A549 (cell line): ENCODE measurements at regions not wholly inside any gene's neighbourhood (a gene's known extent, or its start where the extent isn't known, plus 50 kb on each side); places are given as distances from the start of the nearest gene placed in this dataset.

Source experiments
- ATAC-seq, 2 experiments: fragments of 200-7000 bp in 1 of 2; fragments of >200 bp in 1 of 2; cut with Nextera tagmentation in 1 of 2; cut with Tn5 transposase in 1 of 2; 3 replicates each; pipeline versions ENCODE4 v1.8.0 to v1.9.1; 2018 to 2020; ENCODE audit warnings: mild to moderate bottlenecking in 1 of 2, moderate library complexity in 1 of 2
- CTCF ChIA-PET: fragments of 300-600 bp; sonication (Branson Sonifier 250); formaldehyde crosslinking; extraction: SDS; loops from one replicate; lab custom pipeline; 2021; ENCODE audit warnings: antibody characterized with exemption, inconsistent platforms; lab: Yijun Ruan, JAX
- POLR2A ChIA-PET: fragments of 350-600 bp; formaldehyde crosslinking; extraction: SDS; loops from one replicate; lab custom pipeline; 2021; ENCODE audit warnings: antibody characterized with exemption, inconsistent platforms; lab: Yijun Ruan, JAX
- DNase-seq, 2 experiments: peaks; one replicate each; pipeline versions ENCODE4 v3.0.0 to v3.0.0-alpha.2; 2011 to 2016; ENCODE audit warnings: low read depth in 1 of 2, low spot score in 1 of 2
- FAIRE-seq: peaks from 2 replicates; lab custom pipeline; 2011; peaks lifted over from hg19 to GRCh38; lab: Jason Lieb, UNC
- H3K27ac ChIP-seq, 2 experiments: fragments of >200 bp; sonication (Bioruptor Twin); formaldehyde crosslinking; 3 replicates each; pipeline ENCODE4 v1.5.1; 2016 to 2017
- H3K4me1 ChIP-seq: fragments of >200 bp; sonication (Bioruptor Twin); formaldehyde crosslinking; 3 replicates; pipeline ENCODE4 v1.6.1; 2016
- H3K4me2 ChIP-seq: fragments of >200 bp; sonication (Bioruptor Twin); formaldehyde crosslinking; 3 replicates; pipeline ENCODE4 v1.6.1; 2016
- H3K4me3 ChIP-seq: fragments of >200 bp; sonication (Bioruptor Twin); formaldehyde crosslinking; 3 replicates; pipeline ENCODE4 v1.5.1; 2016
- H3K9me3 ChIP-seq: fragments of >200 bp; sonication (Bioruptor Twin); formaldehyde crosslinking; 3 replicates; pipeline ENCODE4 v1.6.1; 2016
- BHLHE40 ChIP-seq: IDR thresholded peaks from 2 replicates; pipeline ENCODE4 v1.6.1; 2012; ENCODE audit warnings: low read depth, low read length, inconsistent platforms
- CHD2 ChIP-seq: fragments of 150-350 bp; IDR thresholded peaks from 2 replicates; pipeline ENCODE4 v1.6.1; 2014; ENCODE audit warnings: low read length; ENCODE audit not compliant: partially characterized antibody
- EHMT2 ChIP-seq: fragments of 200-600 bp; sonication (generic); IDR thresholded peaks from 2 replicates; pipeline ENCODE4 v1.6.1; 2016; ENCODE audit warnings: antibody characterized with exemption, low read depth, mild to moderate bottlenecking, moderate library complexity
- EP300 ChIP-seq, 2 experiments: fragments of >200 bp; sonication (Bioruptor Twin); formaldehyde crosslinking; IDR thresholded peaks; 2 replicates in 1 of 2; 3 replicates in 1 of 2; pipeline ENCODE4 v1.6.1; 2016 to 2017
- ESRRA ChIP-seq: fragments of 150-350 bp; IDR thresholded peaks from 2 replicates; pipeline ENCODE4 v1.6.1; 2014; ENCODE audit warnings: mild to moderate bottlenecking, low read length, borderline replicate concordance
- FOSL2 ChIP-seq, 2 experiments: fragments of 450-650 bp in 1 of 2; fragments of >200 bp in 1 of 2; sonication (Bioruptor Twin) in 1 of 2; formaldehyde crosslinking; IDR thresholded peaks; 2 replicates each; pipeline versions ENCODE4 v1.5.0 to v1.6.1; 2016 to 2020; ENCODE audit warnings: mild to moderate bottlenecking in 1 of 2, moderate library complexity in 1 of 2
- GATA3 ChIP-seq: IDR thresholded peaks from 2 replicates; pipeline ENCODE4 v1.6.1; 2012; ENCODE audit warnings: borderline replicate concordance
- HEYL ChIP-seq: fragments of 250-450 bp; sonication (Bioruptor Pico); IDR thresholded peaks from 2 replicates; pipeline ENCODE4 v1.8.0; 2021; ENCODE audit warnings: mild to moderate bottlenecking, moderate library complexity
- HMGXB4 ChIP-seq: fragments of 250-450 bp; sonication (Bioruptor Pico); IDR thresholded peaks from 2 replicates; pipeline ENCODE4 v1.5.0; 2021; ENCODE audit warnings: mild to moderate bottlenecking, moderate library complexity, borderline replicate concordance
- HOXA7 ChIP-seq: fragments of 250-450 bp; sonication (Bioruptor Pico); IDR thresholded peaks from 2 replicates; pipeline ENCODE4 v1.5.0; 2020; ENCODE audit warnings: mild to moderate bottlenecking, moderate library complexity
- HOXB13 ChIP-seq: fragments of 250-450 bp; sonication (Bioruptor Pico); IDR thresholded peaks from 2 replicates; pipeline ENCODE4 v1.5.0; 2020; ENCODE audit warnings: low read depth, mild to moderate bottlenecking, moderate library complexity
- JUNB ChIP-seq: fragments of >200 bp; sonication (Bioruptor Twin); formaldehyde crosslinking; IDR thresholded peaks from 2 replicates; pipeline ENCODE4 v1.6.1; 2016
- MAZ ChIP-seq: fragments of 150-350 bp; IDR thresholded peaks from 2 replicates; pipeline ENCODE4 v1.6.1; 2014; ENCODE audit warnings: antibody characterized with exemption, low read depth, low read length, borderline replicate concordance
- NPAS2 ChIP-seq: fragments of 250-450 bp; sonication (Bioruptor Pico); IDR thresholded peaks from 2 replicates; pipeline ENCODE4 v1.8.0; 2022; ENCODE audit warnings: mild to moderate bottlenecking, moderate library complexity, borderline replicate concordance
- POLR2A ChIP-seq: IDR thresholded peaks from 2 replicates; pipeline ENCODE4 v1.6.1; 2012; ENCODE audit warnings: mild to moderate bottlenecking, low read length
- RAD21 ChIP-seq, 2 experiments: fragments of >200 bp in 1 of 2; sonication (Bioruptor Twin) in 1 of 2; formaldehyde crosslinking in 1 of 2; IDR thresholded peaks in 1 of 2; conservative IDR thresholded peaks in 1 of 2; 2 replicates in 1 of 2; 3 replicates in 1 of 2; pipeline ENCODE4 v1.6.1; 2012 to 2018; ENCODE audit warnings: inconsistent platforms in 1 of 2
- RARB ChIP-seq: fragments of 250-450 bp; sonication (Bioruptor Pico); IDR thresholded peaks from 2 replicates; pipeline ENCODE4 v1.8.0; 2021; ENCODE audit warnings: mild to moderate bottlenecking, moderate library complexity
- RFX5 ChIP-seq: fragments of 450-650 bp; IDR thresholded peaks from 2 replicates; pipeline ENCODE4 v1.7.1; 2014; ENCODE audit warnings: antibody characterized with exemption, mild to moderate bottlenecking, moderate library complexity
- SMC3 ChIP-seq: fragments of >200 bp; sonication (Bioruptor Twin); formaldehyde crosslinking; IDR thresholded peaks from 3 replicates; pipeline ENCODE4 v1.6.1; 2018; ENCODE audit warnings: inconsistent platforms
- SREBF2 ChIP-seq: fragments of 450-650 bp; IDR thresholded peaks from 2 replicates; pipeline ENCODE4 v1.6.1; 2014; ENCODE audit warnings: mild to moderate bottlenecking, moderate library complexity
- TFCP2L1 ChIP-seq: fragments of 250-450 bp; sonication (Bioruptor Pico); IDR thresholded peaks from 2 replicates; pipeline ENCODE4 v1.5.0; 2021; ENCODE audit warnings: mild to moderate bottlenecking
- USF2 ChIP-seq: fragments of 450-650 bp; IDR thresholded peaks from 2 replicates; pipeline ENCODE4 v1.6.1; 2014; ENCODE audit warnings: antibody characterized with exemption
- ZFP36 ChIP-seq: fragments of 450-650 bp; IDR thresholded peaks from 2 replicates; pipeline ENCODE4 v1.6.1; 2014; ENCODE audit warnings: borderline replicate concordance; ENCODE audit not compliant: partially characterized antibody
- WGBS: methylation state at CpG from one replicate; pipeline ENCODE4 v1.1.6; 2017; ENCODE audit errors: missing lambda C conversion rate; 5-methylcytosine and 5-hydroxymethylcytosine counted together
- TF ChIP-seq, protein P1 (sequence below): fragments of 250-450 bp; sonication (Bioruptor Pico); IDR thresholded peaks from 2 replicates; pipeline ENCODE4 v1.5.0; 2020; ENCODE audit warnings: low read depth, mild to moderate bottlenecking, moderate library complexity

- TF ChIP-seq, protein P1, sequence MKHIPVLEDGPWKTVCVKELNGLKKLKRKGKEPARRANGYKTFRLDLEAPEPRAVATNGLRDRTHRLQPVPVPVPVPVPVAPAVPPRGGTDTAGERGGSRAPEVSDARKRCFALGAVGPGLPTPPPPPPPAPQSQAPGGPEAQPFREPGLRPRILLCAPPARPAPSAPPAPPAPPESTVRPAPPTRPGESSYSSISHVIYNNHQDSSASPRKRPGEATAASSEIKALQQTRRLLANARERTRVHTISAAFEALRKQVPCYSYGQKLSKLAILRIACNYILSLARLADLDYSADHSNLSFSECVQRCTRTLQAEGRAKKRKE, result no peak
- TF ChIP-seq SMC3, result no peak
- TF ChIP-seq EP300 (IDR thresholded peaks at IDR 0.05), result no peak
- no peak for TF ChIP-seq RAD21 (conservative IDR thresholded peaks at IDR 0.05 in 1 of 2, IDR thresholded peaks at IDR 0.05 in 1 of 2)
- no peak for TF ChIP-seq NPAS2 (CRISPR knock-in tag)
Observed at GRCh38 chr15:95296643-95297042, 1033.9 kb upstream of the NR2F2 start (continued).

DNA sequence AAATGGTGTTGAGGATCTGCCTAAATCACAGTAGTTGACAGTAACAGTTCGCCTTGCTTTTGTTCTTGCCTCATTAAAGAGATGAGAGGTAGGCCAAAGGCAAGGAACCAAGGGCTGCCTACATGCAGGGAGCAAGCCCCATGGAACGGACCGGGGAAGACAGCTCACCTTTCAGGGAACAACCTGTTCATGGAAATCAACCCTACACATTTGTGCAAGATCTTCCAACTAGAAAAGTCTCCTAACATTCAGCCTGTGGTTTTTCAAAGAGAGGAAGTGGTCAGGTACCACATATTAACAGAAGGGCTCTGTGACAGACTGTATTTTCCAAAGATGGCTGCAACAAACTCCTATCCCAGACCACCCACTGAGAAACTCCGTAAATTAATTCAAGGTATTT lies 1031.8 kb upstream of the NR2F2 start:
- FAIRE-seq, result no peak
- H3K27ac ChIP-seq, result no peak overlapping the region
- H3K9me3 ChIP-seq, result peaks cover 3% of the 10 kb centered on the region; the same call in 1 of the 3 replicates
- H3K4me3 ChIP-seq, result no peak overlapping the region
- WGBS, result 49% methylated on average over 4 of the region's 4 CpGs
- no peak overlapping the region for H3K4me2 ChIP-seq
- ATAC-seq, result no peak
- ChIA-PET POLR2A (no interaction called here), CTCF (no interaction called here)
- no peaks in the 10 kb centered on the region for H3K4me1 ChIP-seq
- DNase-seq, result no peak
- no peak for TF ChIP-seq JUNB
- TF ChIP-seq HOXA7 (CRISPR knock-in tag), result no peak
- TF ChIP-seq ESRRA, result no peak
- no peak for TF ChIP-seq USF2
- TF ChIP-seq SREBF2, result no peak
- no peak for TF ChIP-seq HMGXB4 (CRISPR knock-in tag)
- TF ChIP-seq HOXB13 (CRISPR knock-in tag), result no peak
- no peak for TF ChIP-seq RARB (CRISPR knock-in tag)
- TF ChIP-seq CHD2, result no peak
- no peak for TF ChIP-seq MAZ
- TF ChIP-seq POLR2A, result no peak
- no peak for TF ChIP-seq BHLHE40
- no peak for TF ChIP-seq TFCP2L1 (CRISPR knock-in tag)
- no peak for TF ChIP-seq FOSL2 (IDR thresholded peaks at IDR 0.05)
- TF ChIP-seq FOSL2 (CRISPR knock-in tag; IDR thresholded peaks at IDR 0.05), result no peak
- no peak for TF ChIP-seq HEYL (CRISPR knock-in tag)
- TF ChIP-seq GATA3, result no peak
- no peak for TF ChIP-seq EHMT2
- no peak for TF ChIP-seq SMC3
- TF ChIP-seq, all 56 proteins: peak for 0

DNA sequence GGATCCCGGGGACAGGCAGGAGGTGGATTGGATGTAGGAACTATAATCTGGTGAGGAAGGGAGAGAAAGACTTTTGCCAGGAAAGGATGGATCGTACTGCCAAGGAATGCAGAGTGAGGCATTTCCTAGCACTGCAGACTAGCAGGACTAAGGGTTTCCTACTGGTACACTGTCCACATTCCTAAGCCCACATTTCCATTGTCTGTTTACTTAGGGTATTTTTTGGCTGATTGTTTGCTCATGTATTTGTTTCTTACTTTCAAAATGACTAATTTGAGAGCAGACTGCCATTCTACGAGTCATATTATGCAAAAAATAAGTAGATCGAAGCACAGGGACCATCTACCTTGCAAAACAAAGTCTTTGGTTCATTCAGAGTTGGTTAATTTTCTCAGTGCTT lies 1029.5 kb upstream of the NR2F2 start:
- no peak for FAIRE-seq
- no peak for TF ChIP-seq ZFP36
- TF ChIP-seq RFX5, result no peak
- TF ChIP-seq, protein P1, result no peak
- TF ChIP-seq HMGXB4 (CRISPR knock-in tag), result no peak
- Histone ChIP-seq H3K4me2 (no peak overlapping the region), H3K9me3 (peaks cover 3% of the 10 kb centered on the region; the same call in 1 of the 3 replicates), H3K4me1 (no peaks in the 10 kb centered on the region), H3K4me3 (no peak overlapping the region), H3K27ac (no peak overlapping the region)
- no peak for DNase-seq
- ChIA-PET CTCF (interaction anchor here (0.6 kb wide), 1 partner anchor 190 kb away, joined by 3 read pairs; no protein-coding TSS in a partner anchor), POLR2A (no interaction called here)
- WGBS, result 29% methylated on average over 4 of the region's 4 CpGs
- no peak for ATAC-seq
